NCI-H2107 (cell line): ENCODE measurements at regions not wholly inside any gene's neighbourhood (a gene's known extent, or its start where the extent isn't known, plus 50 kb on each side); places are given as distances from the start of the nearest gene placed in this dataset.

Experiments
- DNase-seq: peaks from one replicate; lab custom pipeline; 2025; lab: John Stamatoyannopoulos, UW

- no peak for DNase-seq
Observed at GRCh38 chr1:9419369-9420041, 119.8 kb upstream of the SLC25A33 start.

GRCh38 chr1:9420835-9421532, 118.3 kb upstream of the SLC25A33 start:
- no peak for DNase-seq

- DNase-seq = no peak
Observed at GRCh38 chr1:9421533-9421873, 117.8 kb upstream of the SLC25A33 start.

- no peak for DNase-seq
Observed at GRCh38 chr1:9422321-9422720, 116.9 kb upstream of the SLC25A33 start.

- DNase-seq = no peak
Observed at GRCh38 chr1:9422911-9423505, 116.3 kb upstream of the SLC25A33 start.

GRCh38 chr1:9424261-9424660, 115.0 kb upstream of the SLC25A33 start:
- no peak for DNase-seq

GRCh38 chr1:9425859-9426258, 113.4 kb upstream of the SLC25A33 start:
- no peak for DNase-seq

- DNase-seq = no peak
Observed at GRCh38 chr1:9426291-9426711, 113.0 kb upstream of the SLC25A33 start.

GRCh38 chr1:9427388-9427787, 111.9 kb upstream of the SLC25A33 start:
- DNase-seq = no peak

GRCh38 chr1:9428601-9429341, 110.5 kb upstream of the SLC25A33 start:
- peak; percentile 77 for DNase-seq

- DNase-seq = no peak
Observed at GRCh38 chr1:9429342-9429711, 109.9 kb upstream of the SLC25A33 start.

- DNase-seq = no peak
Observed at GRCh38 chr1:9434247-9435152, 104.8 kb upstream of the SLC25A33 start.

GRCh38 chr1:9435153-9435636, 104.1 kb upstream of the SLC25A33 start:
- no peak for DNase-seq

- no peak for DNase-seq
Observed at GRCh38 chr1:9435854-9436640, 103.2 kb upstream of the SLC25A33 start.

GRCh38 chr1:9437961-9438430, 101.3 kb upstream of the SLC25A33 start:
- DNase-seq = no peak

- no peak for DNase-seq
Observed at GRCh38 chr1:9438431-9439073, 100.7 kb upstream of the SLC25A33 start.

- no peak for DNase-seq
Observed at GRCh38 chr1:9439074-9439761, 100.0 kb upstream of the SLC25A33 start.

GRCh38 chr1:9440261-9440660, 99.0 kb upstream of the SLC25A33 start:
- DNase-seq = no peak

- DNase-seq = no peak
Observed at GRCh38 chr1:9440763-9441194, 98.5 kb upstream of the SLC25A33 start.
